Keratinocyte (primary cell): ENCODE measurements at regions not wholly inside any gene's neighbourhood (a gene's known extent, or its start where the extent isn't known, plus 50 kb on each side); places are given as distances from the start of the nearest gene placed in this dataset.

Experiments used
- EZH2 ChIP-seq: IDR thresholded peaks from one replicate; pipeline ENCODE4 v1.6.1; 2012; ENCODE audit warnings: inconsistent platforms, mild to moderate bottlenecking, low read length, moderate library complexity
- TF ChIP-seq, protein P1 (sequence below), 3 experiments: IDR thresholded peaks in 1 of 3; conservative IDR thresholded peaks in 1 of 3; optimal IDR thresholded peaks in 1 of 3; 2 replicates in 2 of 3; 3 replicates in 1 of 3; pipeline versions ENCODE3 to v1.5.1; 2011; ENCODE audit warnings: low read length in 3 of 3, mild to moderate bottlenecking in 3 of 3, moderate library complexity in 2 of 3, control low read depth in 1 of 3, inconsistent platforms in 1 of 3; ENCODE audit not compliant: insufficient read depth in 2 of 3; ENCODE audit errors: extremely low read depth in 1 of 3

DNA sequence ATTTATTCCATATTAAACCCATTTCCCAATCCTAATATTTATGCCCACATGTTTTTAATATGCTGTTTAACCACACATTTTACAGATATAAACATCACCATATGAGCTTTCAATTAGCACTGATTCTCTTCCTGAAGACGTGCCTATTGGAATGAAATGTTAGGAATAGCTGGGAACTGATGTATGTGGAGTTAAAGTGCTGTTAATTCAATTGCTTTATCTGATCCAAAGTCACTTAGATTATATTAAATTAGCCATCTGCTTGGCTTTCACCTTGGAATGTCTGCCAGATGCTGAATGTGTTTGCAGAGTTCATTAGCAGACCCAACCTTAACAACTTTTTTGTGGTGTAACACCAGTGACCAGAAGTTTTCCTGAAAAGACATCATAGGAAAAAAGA lies 942.9 kb upstream of the KLHL29 start:
- TF ChIP-seq, protein P1, sequence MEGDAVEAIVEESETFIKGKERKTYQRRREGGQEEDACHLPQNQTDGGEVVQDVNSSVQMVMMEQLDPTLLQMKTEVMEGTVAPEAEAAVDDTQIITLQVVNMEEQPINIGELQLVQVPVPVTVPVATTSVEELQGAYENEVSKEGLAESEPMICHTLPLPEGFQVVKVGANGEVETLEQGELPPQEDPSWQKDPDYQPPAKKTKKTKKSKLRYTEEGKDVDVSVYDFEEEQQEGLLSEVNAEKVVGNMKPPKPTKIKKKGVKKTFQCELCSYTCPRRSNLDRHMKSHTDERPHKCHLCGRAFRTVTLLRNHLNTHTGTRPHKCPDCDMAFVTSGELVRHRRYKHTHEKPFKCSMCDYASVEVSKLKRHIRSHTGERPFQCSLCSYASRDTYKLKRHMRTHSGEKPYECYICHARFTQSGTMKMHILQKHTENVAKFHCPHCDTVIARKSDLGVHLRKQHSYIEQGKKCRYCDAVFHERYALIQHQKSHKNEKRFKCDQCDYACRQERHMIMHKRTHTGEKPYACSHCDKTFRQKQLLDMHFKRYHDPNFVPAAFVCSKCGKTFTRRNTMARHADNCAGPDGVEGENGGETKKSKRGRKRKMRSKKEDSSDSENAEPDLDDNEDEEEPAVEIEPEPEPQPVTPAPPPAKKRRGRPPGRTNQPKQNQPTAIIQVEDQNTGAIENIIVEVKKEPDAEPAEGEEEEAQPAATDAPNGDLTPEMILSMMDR (optimal IDR thresholded peaks at IDR 0.05 in 1 of 3, IDR thresholded peaks at IDR 0.05 in 1 of 3, conservative IDR thresholded peaks at IDR 0.05 in 1 of 3; ENCODE audit: extremely low read depth in 1 of 3, insufficient read depth in 2 of 3, low read length in 3 of 3), result no peak
- no peak for TF ChIP-seq EZH2
